Type B pancreatic cell (in vitro differentiated cells): ENCODE measurements at regions not wholly inside any gene's neighbourhood (a gene's known extent, or its start where the extent isn't known, plus 50 kb on each side); places are given as distances from the start of the nearest gene placed in this dataset.

Experiments
- DNase-seq: peaks from one replicate; pipeline ENCODE4 v3.0.0; 2021; ENCODE audit warnings: mixed read lengths; ENCODE audit not compliant: unreplicated experiment; ENCODE audit errors: extremely low spot score
- H3K27ac Mint-ChIP-seq: 2 replicates; pipeline ENCODE4 v1.8.0; 2021; ENCODE audit warnings: mild to moderate bottlenecking, mixed read lengths
- H3K27me3 Mint-ChIP-seq: 2 replicates; pipeline ENCODE4 v1.8.0; 2021; ENCODE audit warnings: mixed read lengths
- H3K36me3 Mint-ChIP-seq: 2 replicates; pipeline ENCODE4 v1.8.0; 2021; ENCODE audit warnings: mixed read lengths
- H3K4me1 Mint-ChIP-seq: one replicate; pipeline ENCODE4 v1.8.0; 2021; ENCODE audit warnings: mixed read lengths; ENCODE audit not compliant: unreplicated experiment
- H3K4me3 Mint-ChIP-seq: 2 replicates; pipeline ENCODE4 v1.8.0; 2021; ENCODE audit warnings: mild to moderate bottlenecking, mixed read lengths
- H3K9me3 Mint-ChIP-seq: 2 replicates; pipeline ENCODE4 v1.8.0; 2021; ENCODE audit warnings: mixed read lengths
- TF ChIP-seq, protein P1 (sequence below): fragments of 200-600 bp; sonication (generic); conservative IDR thresholded peaks from 2 replicates; pipeline ENCODE4 v1.5.0; 2021; ENCODE audit warnings: antibody characterized with exemption, mild to moderate bottlenecking

DNA sequence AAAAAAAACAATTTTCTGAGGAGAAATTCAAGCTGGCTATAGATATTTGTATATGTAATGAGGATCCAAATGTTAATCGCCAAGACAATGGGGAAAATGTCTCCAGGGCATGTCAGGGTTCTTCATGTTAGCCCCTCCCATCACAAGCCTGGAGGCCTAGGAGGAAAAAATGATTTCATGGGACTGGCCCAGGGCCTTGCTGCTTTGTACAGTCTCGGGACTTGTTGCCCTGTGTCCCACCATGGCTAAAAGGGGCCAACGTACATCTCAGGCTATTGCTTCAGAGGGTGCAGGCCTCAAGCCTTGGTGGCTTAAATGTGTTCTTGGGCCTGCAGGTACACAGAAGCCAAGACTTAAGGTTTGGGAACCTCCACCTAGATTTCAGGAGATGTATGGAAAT lies 62.1 kb upstream of the SLC5A12 start:
- Mint-ChIP-seq H3K9me3 (peaks cover 8% of the 10 kb centered on the region), H3K36me3 (no peaks in the 10 kb centered on the region), H3K4me3 (no peak overlapping the region), H3K27me3 (no peaks in the 10 kb centered on the region), H3K27ac (no peak overlapping the region), H3K4me1 (no peaks in the 10 kb centered on the region)
- DNase-seq: no peak
- TF ChIP-seq, protein P1, sequence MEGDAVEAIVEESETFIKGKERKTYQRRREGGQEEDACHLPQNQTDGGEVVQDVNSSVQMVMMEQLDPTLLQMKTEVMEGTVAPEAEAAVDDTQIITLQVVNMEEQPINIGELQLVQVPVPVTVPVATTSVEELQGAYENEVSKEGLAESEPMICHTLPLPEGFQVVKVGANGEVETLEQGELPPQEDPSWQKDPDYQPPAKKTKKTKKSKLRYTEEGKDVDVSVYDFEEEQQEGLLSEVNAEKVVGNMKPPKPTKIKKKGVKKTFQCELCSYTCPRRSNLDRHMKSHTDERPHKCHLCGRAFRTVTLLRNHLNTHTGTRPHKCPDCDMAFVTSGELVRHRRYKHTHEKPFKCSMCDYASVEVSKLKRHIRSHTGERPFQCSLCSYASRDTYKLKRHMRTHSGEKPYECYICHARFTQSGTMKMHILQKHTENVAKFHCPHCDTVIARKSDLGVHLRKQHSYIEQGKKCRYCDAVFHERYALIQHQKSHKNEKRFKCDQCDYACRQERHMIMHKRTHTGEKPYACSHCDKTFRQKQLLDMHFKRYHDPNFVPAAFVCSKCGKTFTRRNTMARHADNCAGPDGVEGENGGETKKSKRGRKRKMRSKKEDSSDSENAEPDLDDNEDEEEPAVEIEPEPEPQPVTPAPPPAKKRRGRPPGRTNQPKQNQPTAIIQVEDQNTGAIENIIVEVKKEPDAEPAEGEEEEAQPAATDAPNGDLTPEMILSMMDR: no peak

DNA sequence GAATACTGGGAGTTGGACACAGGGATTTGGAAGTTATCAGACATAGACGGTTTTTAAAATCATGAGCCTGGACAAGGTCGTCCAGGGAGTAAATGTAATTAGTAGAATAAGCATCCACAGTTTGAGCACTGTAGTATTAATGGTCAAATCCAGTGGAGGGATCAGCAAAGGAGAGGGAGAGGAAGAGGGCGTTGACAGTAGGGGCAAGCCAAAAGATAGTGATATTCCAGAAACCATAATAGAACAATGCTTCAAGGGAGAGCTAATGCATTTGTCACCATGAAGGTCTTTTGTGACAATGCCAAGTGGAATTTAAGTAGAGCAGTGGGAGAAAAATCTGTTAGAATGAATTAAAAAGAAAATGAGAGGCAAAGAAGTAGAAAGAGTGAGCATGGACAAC lies 68.9 kb upstream of the SLC5A12 start:
- Mint-ChIP-seq H3K27ac (no peak overlapping the region), H3K9me3 (no peaks in the 10 kb centered on the region), H3K4me1 (no peaks in the 10 kb centered on the region), H3K4me3 (no peak overlapping the region), H3K36me3 (no peaks in the 10 kb centered on the region), H3K27me3 (no peaks in the 10 kb centered on the region)
- no peak for DNase-seq
- TF ChIP-seq, protein P1: no peak

DNA sequence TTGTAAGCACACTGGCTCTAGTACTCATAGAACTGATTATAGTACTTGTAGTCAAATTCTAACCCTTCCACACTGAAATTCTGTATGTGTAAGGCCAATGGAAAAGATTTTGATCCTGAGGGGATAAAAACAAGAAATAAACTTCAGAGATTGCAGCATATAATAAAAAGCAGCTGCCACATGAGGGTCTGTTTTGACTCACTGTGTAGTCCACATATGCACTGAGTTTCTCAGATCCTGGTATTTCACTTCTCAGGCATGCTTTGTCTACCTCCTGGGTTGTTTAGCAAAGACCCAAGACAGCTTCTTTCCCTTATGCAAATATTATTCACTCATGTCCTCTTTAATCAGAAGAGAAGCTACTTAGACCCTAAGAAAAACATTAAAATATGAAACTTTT lies 71.1 kb upstream of the SLC5A12 start:
- Mint-ChIP-seq H3K4me3 (no peak overlapping the region), H3K9me3 (no peaks in the 10 kb centered on the region), H3K27me3 (no peaks in the 10 kb centered on the region), H3K27ac (no peak overlapping the region), H3K36me3 (no peaks in the 10 kb centered on the region), H3K4me1 (no peaks in the 10 kb centered on the region)
- TF ChIP-seq, protein P1: no peak
- no peak for DNase-seq

- TF ChIP-seq, protein P1: no peak
- Mint-ChIP-seq H3K4me3 (no peak overlapping the region), H3K9me3 (no peaks in the 10 kb centered on the region), H3K27ac (no peak overlapping the region), H3K27me3 (no peaks in the 10 kb centered on the region), H3K4me1 (no peaks in the 10 kb centered on the region), H3K36me3 (no peaks in the 10 kb centered on the region)
- no peak for DNase-seq
These were observed 71.6 kb upstream of the SLC5A12 start for GRCh38 chr11:26793487-26793886.

GRCh38 chr11:26801601-26802000 lies 79.7 kb upstream of the SLC5A12 start:
- no peaks in the 10 kb centered on the region for H3K4me1 Mint-ChIP-seq
- H3K27ac Mint-ChIP-seq: no peak overlapping the region
- no peaks in the 10 kb centered on the region for H3K27me3 Mint-ChIP-seq
- H3K9me3 Mint-ChIP-seq: no peaks in the 10 kb centered on the region
- DNase-seq: no peak
- no peaks in the 10 kb centered on the region for H3K36me3 Mint-ChIP-seq
- no peak overlapping the region for H3K4me3 Mint-ChIP-seq
- TF ChIP-seq, protein P1: no peak

DNA sequence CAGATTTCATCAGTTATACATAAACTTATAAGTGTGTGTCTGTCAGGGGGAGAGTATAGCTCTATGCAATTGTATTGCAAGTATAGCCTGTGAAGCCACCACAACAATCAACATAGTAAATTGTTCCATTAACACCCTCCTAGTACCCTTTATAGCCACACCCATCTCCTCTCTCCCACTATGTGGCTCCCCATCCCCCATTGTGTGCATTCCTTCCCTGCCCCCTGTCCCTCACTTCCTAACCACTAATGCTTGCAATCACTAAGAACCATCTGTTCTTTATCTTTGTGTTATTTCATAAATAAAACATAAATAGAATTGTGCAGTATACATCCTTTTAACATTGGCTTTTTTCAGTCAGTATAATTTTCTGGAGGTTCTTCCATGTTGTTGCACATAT lies 83.1 kb upstream of the SLC5A12 start:
- DNase-seq: no peak
- no peaks in the 10 kb centered on the region for H3K4me1 Mint-ChIP-seq
- no peaks in the 10 kb centered on the region for H3K27me3 Mint-ChIP-seq
- H3K36me3 Mint-ChIP-seq: no peaks in the 10 kb centered on the region
- H3K4me3 Mint-ChIP-seq: no peak overlapping the region
- TF ChIP-seq, protein P1: no peak
- no peaks in the 10 kb centered on the region for H3K9me3 Mint-ChIP-seq
- no peak overlapping the region for H3K27ac Mint-ChIP-seq
